ENCODE measurements at regions not wholly inside any gene's neighbourhood (a gene's known extent, or its start where the extent isn't known, plus 50 kb on each side); places are given as distances from the start of the nearest gene placed in this dataset.
A peak's percentile ranks its signal among the peaks of the same experiment; 100 is the strongest.
"Not testable (repeated sequence)": the region's sequence is repeated elsewhere in the genome, so short reads cannot be mapped to it uniquely, and the experiment has no call there.

DNA sequence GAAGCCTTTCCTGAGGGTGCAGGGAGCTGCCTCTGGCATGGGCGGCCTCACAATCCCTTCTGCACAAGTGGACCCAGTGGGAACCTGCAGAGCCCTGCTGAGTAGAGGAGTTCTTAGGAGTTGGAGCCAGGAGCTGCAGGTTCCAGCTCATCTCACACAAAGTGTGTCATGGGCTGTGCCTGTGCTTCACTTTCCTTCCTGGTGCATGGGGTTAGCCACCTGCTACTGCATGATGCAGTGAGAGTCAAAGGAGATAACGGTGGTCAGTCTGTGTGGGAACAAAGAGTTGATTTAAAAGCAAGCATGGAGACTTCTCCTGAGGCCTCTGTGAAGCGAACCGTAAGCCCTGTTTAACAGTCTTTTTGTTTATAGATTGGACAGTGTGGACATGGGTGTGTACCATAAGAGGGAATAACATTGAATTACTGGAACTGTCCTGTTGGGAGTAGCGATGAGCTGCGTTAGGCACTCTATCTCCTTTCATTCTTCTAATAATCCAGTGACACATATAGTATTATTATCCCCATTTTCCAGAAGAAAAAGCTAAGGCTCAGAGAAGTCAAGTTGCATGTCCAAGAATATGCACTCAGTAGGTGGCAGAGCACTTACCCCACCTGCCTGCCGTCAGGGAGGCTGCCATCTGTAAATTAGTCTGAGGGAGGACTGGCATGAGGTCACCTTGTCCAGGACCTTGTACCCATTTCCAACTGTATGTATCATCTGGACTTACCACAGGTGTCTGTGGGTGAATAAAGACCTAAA lies 68.7 kb upstream of the PRR23C start:
- in situ Hi-C loops (cut with HindIII; ENCODE audit: low sequenced_read_pairs): no loop called here
- DNase-seq (ENCODE audit: low spot score): peak; percentile 18

GRCh38 chr3:139113993-139114375 lies 69.3 kb upstream of the PRR23C start:
- no peak for DNase-seq (ENCODE audit: low spot score)
- in situ Hi-C loops (cut with HindIII; ENCODE audit: low sequenced_read_pairs): no loop called here

DNA sequence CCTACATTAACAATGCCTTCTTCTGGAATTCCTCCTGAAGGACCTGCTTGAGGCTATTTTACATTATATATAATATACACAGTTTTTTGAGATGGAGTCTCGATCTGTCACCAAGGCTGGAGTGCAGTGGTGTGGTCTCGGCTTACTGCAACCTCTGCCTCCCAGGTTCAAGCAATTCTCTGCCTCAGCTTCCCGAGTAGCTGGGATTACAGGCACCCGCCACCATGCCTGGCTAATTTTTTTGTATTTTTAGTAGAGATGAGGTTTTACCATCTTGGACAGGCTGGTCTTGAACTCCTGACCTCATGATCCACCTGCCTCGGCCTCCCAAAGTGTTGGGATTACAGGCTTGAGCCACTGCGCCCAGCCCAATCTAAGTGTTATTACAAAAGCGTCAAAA lies 71.9 kb upstream of the PRR23C start:
- DNase-seq (ENCODE audit: low spot score); in situ Hi-C loops (cut with HindIII; ENCODE audit: low sequenced_read_pairs): not testable (repeated sequence)

DNA sequence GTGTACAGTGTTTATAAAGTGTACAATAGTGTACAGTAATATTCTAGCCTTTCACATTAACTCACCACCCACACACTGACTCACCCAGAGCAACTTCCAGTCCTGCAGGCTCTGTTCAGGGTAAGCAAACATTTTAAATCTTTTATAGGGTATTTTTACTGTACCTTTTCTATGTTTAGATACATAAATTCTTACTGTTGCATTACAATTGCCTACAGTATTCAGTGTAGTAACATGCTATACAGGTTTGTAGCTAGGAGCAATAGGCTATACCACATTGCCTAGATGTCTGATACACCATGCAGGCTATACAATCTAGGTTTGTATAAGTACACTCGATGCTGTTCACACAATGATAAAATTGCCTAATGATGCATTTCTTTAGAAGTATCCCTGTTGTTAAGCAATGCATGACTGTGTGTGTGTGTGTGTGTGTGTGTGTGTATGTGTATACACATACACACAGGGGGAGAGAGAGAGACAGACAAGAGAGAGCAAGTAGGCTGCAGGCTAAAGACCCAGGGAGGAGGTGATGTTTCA lies 72.5 kb upstream of the PRR23C start:
- in situ Hi-C loops (cut with HindIII; ENCODE audit: low sequenced_read_pairs): no loop called here
- DNase-seq (ENCODE audit: low spot score): no peak

- in situ Hi-C loops (cut with HindIII; ENCODE audit: low sequenced_read_pairs): no loop called here
- DNase-seq (ENCODE audit: low spot score): no peak
Measured at GRCh38 chr3:139117883-139118760, 73.4 kb upstream of the PRR23C start.

DNA sequence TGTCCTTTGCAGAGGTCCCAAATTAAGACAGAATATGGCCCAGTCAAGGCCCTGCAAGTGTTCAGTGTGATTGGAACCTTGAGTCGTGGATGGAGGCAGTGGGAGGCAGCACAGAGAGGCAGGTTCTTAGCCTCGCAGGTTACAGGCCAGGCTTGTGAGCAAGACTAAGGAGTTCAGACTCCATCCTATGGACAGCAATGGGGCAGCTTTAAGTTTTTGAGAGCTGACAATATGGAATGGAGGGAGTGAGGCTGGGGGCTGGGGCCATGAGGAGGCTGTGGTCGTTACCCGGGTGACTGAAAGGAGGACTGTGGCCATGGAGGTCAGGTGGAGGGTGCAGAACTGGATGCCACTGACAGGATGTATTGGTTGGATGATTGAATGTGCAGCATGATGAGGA lies 74.1 kb upstream of the PRR23C start:
- in situ Hi-C loops (cut with HindIII; ENCODE audit: low sequenced_read_pairs): no loop called here
- DNase-seq (ENCODE audit: low spot score): no peak

DNA sequence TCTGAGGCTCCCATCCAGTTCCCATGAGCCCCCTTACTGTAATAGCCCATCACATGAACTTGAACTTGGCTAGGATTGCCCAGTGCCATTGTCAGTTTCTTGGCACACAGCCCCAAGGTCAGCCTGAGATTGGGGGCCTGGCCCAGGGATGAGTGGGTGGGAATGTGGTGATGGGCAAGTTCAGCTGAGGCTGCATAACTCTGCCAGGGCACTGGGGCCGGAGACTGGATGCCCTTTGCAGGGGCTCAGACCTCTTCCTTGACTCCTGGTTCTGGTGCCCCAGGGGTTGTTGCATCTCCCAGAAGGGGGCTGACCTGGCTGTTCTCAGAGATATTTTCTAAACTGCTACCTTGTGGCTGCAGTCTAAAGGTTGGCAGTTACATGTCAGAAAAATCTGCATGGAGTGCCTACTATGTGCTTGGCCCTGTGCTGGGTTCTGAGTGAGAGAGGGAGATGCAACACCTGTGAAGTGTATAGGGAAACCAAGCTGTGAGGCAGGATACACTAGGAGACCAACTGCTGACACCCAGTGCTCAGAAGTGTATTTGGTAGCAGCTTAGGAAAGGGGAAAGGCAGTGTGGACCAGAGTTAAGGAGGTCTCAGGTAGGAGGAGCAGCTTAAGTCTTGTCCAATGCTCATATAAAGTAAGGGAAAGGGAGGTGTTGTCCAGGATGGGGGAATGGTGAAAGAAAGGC lies 74.8 kb upstream of the PRR23C start:
- in situ Hi-C loops (cut with HindIII; ENCODE audit: low sequenced_read_pairs): no loop called here

GRCh38 chr3:139120086-139121056 lies 75.7 kb upstream of the PRR23C start:
- DNase-seq (ENCODE audit: low spot score): no peak
- in situ Hi-C loops (cut with HindIII; ENCODE audit: low sequenced_read_pairs): no loop called here

More for the DNA sequence above, 74.8 kb upstream of the PRR23C start:
- no peak for DNase-seq (ENCODE audit: low spot score)

GRCh38 chr3:139121513-139122220 lies 77.0 kb upstream of the PRR23C start:
- in situ Hi-C loops (cut with HindIII; ENCODE audit: low sequenced_read_pairs): no loop called here
- no peak for DNase-seq (ENCODE audit: low spot score)

DNA sequence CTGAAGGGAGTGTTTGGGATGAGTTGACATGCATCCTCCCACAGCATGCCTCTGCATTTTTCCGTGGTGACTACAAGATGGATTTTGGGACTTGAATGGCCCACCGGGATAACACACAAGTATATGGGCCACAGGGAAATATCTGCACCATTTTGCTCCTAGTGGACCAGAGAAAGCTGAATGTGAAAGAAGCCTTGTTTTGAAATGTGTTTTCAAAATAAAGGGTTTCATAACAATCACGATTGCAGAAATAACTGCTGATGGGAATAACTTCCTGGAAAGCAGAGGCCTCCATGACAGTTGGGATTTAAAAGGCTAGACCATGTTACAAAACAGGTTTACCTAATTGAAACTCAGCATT lies 77.5 kb upstream of the PRR23C start:
- in situ Hi-C loops (cut with HindIII; ENCODE audit: low sequenced_read_pairs): no loop called here
- DNase-seq (ENCODE audit: low spot score): no peak

- in situ Hi-C loops (cut with HindIII; ENCODE audit: low sequenced_read_pairs): no loop called here
- DNase-seq (ENCODE audit: low spot score): no peak
Measured at GRCh38 chr3:139122612-139123011, 77.9 kb upstream of the PRR23C start.

GRCh38 chr3:139123377-139124095 lies 78.8 kb upstream of the PRR23C start:
- in situ Hi-C loops (cut with HindIII; ENCODE audit: low sequenced_read_pairs): no loop called here
- no peak for DNase-seq (ENCODE audit: low spot score)

- in situ Hi-C loops (cut with HindIII; ENCODE audit: low sequenced_read_pairs): no loop called here
- DNase-seq (ENCODE audit: low spot score): no peak
Measured at GRCh38 chr3:139124197-139124596, 79.5 kb upstream of the PRR23C start.

DNA sequence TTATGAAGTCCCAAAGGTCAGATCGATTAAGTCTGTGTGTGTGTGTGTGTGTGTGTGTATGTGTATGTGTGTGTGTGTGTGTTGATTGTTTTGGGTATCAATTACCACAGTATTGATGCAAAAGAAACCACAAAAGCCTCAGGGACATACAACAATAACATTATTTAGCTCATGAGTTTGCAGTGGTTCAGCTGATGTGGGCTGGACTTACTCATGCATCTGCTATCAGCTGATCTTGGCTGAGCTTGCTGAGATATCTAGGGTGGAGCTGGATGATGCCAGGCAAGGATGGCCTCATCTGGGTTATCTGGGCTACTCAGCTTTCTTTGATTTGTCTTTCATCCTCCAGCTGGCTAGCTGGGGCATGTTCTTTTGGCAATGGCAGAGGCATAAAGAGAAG lies 82.4 kb upstream of the PRR23C start:
- no peak for DNase-seq (ENCODE audit: low spot score)
- in situ Hi-C loops (cut with HindIII; ENCODE audit: low sequenced_read_pairs): no loop called here

GRCh38 chr3:139127629-139128028 lies 82.9 kb upstream of the PRR23C start:
- DNase-seq (ENCODE audit: low spot score); in situ Hi-C loops (cut with HindIII; ENCODE audit: low sequenced_read_pairs): not testable (repeated sequence)

- DNase-seq (ENCODE audit: low spot score): no peak
- in situ Hi-C loops (cut with HindIII; ENCODE audit: low sequenced_read_pairs): no loop called here
Measured at GRCh38 chr3:139128803-139129202, 84.1 kb upstream of the PRR23C start.

DNA sequence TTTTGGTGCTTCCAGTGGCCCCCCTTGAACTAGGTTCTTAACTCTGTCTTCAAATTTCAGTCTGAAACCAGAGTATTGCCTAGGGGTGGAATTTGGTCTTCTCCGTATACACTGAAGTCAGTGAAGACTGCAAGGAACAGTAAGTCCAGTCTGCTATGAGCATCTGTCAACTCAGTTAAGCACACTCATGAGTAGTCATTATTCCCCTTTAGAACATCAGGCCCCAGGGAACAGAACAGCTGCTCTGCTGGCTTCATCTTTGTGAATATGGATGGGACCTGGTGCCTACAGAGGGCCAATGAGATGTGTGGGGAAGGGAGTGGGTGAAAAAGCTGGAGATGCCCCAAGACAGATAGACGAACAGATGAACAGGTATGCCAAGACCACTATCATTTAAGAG lies 85.2 kb upstream of the PRR23C start:
- no peak for DNase-seq (ENCODE audit: low spot score)
- in situ Hi-C loops (cut with HindIII; ENCODE audit: low sequenced_read_pairs): no loop called here
